H1 (cell line): ENCODE measurements at regions not wholly inside any gene's neighbourhood (a gene's known extent, or its start where the extent isn't known, plus 50 kb on each side); places are given as distances from the start of the nearest gene placed in this dataset.

Experiments used
- CTCF ChIA-PET: fragments of 300-600 bp; sonication (Branson Sonifier 250); formaldehyde crosslinking; loops from one replicate; lab custom pipeline; 2021; ENCODE audit not compliant: partially characterized antibody; lab: Charles Lee
- POLR2A ChIA-PET: fragments of 300-600 bp; sonication (Branson Sonifier 250); formaldehyde crosslinking; loops from one replicate; lab custom pipeline; 2021; ENCODE audit warnings: inconsistent platforms; ENCODE audit not compliant: partially characterized antibody; lab: Charles Lee
- DNase-seq, 2 experiments: peaks; one replicate each; pipeline versions ENCODE4 v3.0.0 to v3.0.0-alpha.2; 2010 to 2022; ENCODE audit warnings: low spot score in 2 of 2, low read depth in 1 of 2, mixed read lengths in 1 of 2
- FAIRE-seq: peaks from 2 replicates; lab custom pipeline; 2011; peaks lifted over from hg19 to GRCh38; lab: Jason Lieb, UNC
- H2AFZ ChIP-seq: 2 replicates; pipeline ENCODE4 v1.8.1; 2012; ENCODE audit warnings: low read length, inconsistent platforms
- H2AK5ac ChIP-seq: 2 replicates; pipeline ENCODE4 v1.6.1; 2013; ENCODE audit warnings: low read depth, low read length
- H2BK120ac ChIP-seq: replicated peaks from 2 replicates; pipeline ENCODE3; 2013; ENCODE audit warnings: low read depth, low read length, inconsistent platforms
- H2BK12ac ChIP-seq: 2 replicates; pipeline ENCODE4 v1.6.1; 2013; ENCODE audit warnings: low read depth, low read length
- H2BK15ac ChIP-seq: 2 replicates; pipeline ENCODE4 v1.6.1; 2013; ENCODE audit warnings: low read length
- H2BK20ac ChIP-seq: 2 replicates; pipeline ENCODE4 v1.6.1; 2013; ENCODE audit warnings: low read length
- H2BK5ac ChIP-seq: 2 replicates; pipeline ENCODE4 v1.6.1; 2013; ENCODE audit warnings: low read depth, low read length
- H3K14ac ChIP-seq: 2 replicates; pipeline ENCODE4 v1.6.1; 2013; ENCODE audit warnings: inconsistent platforms; ENCODE audit not compliant: insufficient read length
- H3K18ac ChIP-seq: 2 replicates; pipeline ENCODE4 v1.6.1; 2013; ENCODE audit warnings: low read length; ENCODE audit errors: extremely low read depth
- H3K23ac ChIP-seq: 2 replicates; pipeline ENCODE4 v1.6.1; 2013; ENCODE audit warnings: inconsistent platforms; ENCODE audit not compliant: insufficient read length
- H3K23me2 ChIP-seq: 2 replicates; pipeline ENCODE4 v1.6.1; 2013; ENCODE audit warnings: low read depth, low read length
- H3K27ac ChIP-seq: 2 replicates; pipeline ENCODE4 v1.6.1; 2011; ENCODE audit warnings: low read depth, low read length, inconsistent platforms
- H3K27me3 ChIP-seq, 4 experiments: replicated peaks in 1 of 4; 1 replicate in 1 of 4; 2 replicates in 3 of 4; pipeline versions ENCODE4 v1.6.1 to v1.8.1; 2011 to 2013; ENCODE audit warnings: low read length in 3 of 4, mild to moderate bottlenecking in 3 of 4, inconsistent platforms in 2 of 4, mixed read lengths in 2 of 4, moderate library complexity in 1 of 4; ENCODE audit not compliant: control insufficient read depth in 3 of 4, insufficient read depth in 3 of 4; ENCODE audit errors: extremely low read depth in 1 of 4
- H3K36me3 ChIP-seq, 4 experiments: 2 replicates each; pipeline versions ENCODE4 v1.6.1 to v1.8.1; 2011 to 2013; ENCODE audit warnings: mild to moderate bottlenecking in 4 of 4, low read length in 3 of 4, moderate library complexity in 2 of 4, control low read depth in 1 of 4, inconsistent platforms in 1 of 4; ENCODE audit not compliant: insufficient read depth in 4 of 4, control insufficient read depth in 2 of 4
- H3K4ac ChIP-seq: replicated peaks from 2 replicates; pipeline ENCODE3; 2013; ENCODE audit warnings: low read length, low read depth, mixed read lengths, inconsistent platforms; ENCODE audit not compliant: insufficient read length
- H3K4me1 ChIP-seq, 4 experiments: replicated peaks in 1 of 4; 1 replicate in 1 of 4; 2 replicates in 3 of 4; pipeline versions ENCODE4 v1.6.1 to v1.8.1; 2011 to 2013; ENCODE audit warnings: low read length in 3 of 4, inconsistent platforms in 2 of 4, mixed read lengths in 1 of 4; ENCODE audit not compliant: insufficient read depth in 4 of 4, control insufficient read depth in 3 of 4
- H3K4me2 ChIP-seq, 2 experiments: 2 replicates each; pipeline versions ENCODE4 v1.6.1 to v1.8.1; 2011 to 2013; ENCODE audit warnings: low read depth in 2 of 2, low read length in 2 of 2, control low read depth in 1 of 2, inconsistent platforms in 1 of 2, mild to moderate bottlenecking in 1 of 2; ENCODE audit not compliant: insufficient read depth in 1 of 2
- H3K4me3 ChIP-seq, 4 experiments: fragments of 200-600, 300-600 bp in 1 of 4; sonication (generic), shearing (Covaris generic), sonication (Bioruptor Twin) in 1 of 4; 2 replicates each; pipeline versions ENCODE4 v1.5.1 to v1.8.1; 2011 to 2016; ENCODE audit warnings: low read length in 4 of 4, low read depth in 3 of 4, control low read depth in 2 of 4, inconsistent platforms in 2 of 4, mild to moderate bottlenecking in 2 of 4, mixed read lengths in 1 of 4, moderate library complexity in 1 of 4; ENCODE audit not compliant: insufficient read depth in 2 of 4; ENCODE audit errors: extremely low read depth in 1 of 4
- H3K56ac ChIP-seq: replicated peaks from 2 replicates; pipeline ENCODE3; 2013; ENCODE audit warnings: low read depth, mild to moderate bottlenecking, mixed read lengths, low read length, inconsistent platforms; ENCODE audit not compliant: insufficient read length
- H3K79me1 ChIP-seq: 2 replicates; pipeline ENCODE4 v1.6.1; 2013; ENCODE audit warnings: low read depth, low read length, control low read depth
- H3K79me2 ChIP-seq, 2 experiments: 2 replicates each; pipeline versions ENCODE4 v1.6.1 to v1.8.1; 2012 to 2013; ENCODE audit warnings: low read length in 2 of 2, mild to moderate bottlenecking in 2 of 2, inconsistent platforms in 1 of 2; ENCODE audit not compliant: insufficient read depth in 2 of 2, control insufficient read depth in 1 of 2
- H3K9ac ChIP-seq, 4 experiments: replicated peaks in 1 of 4; 1 replicate in 1 of 4; 2 replicates in 3 of 4; pipeline versions ENCODE4 v1.6.1 to v1.8.1; 2011 to 2013; ENCODE audit warnings: low read depth in 3 of 4, low read length in 3 of 4, control low read depth in 2 of 4, mild to moderate bottlenecking in 2 of 4, moderate library complexity in 2 of 4, inconsistent platforms in 1 of 4; ENCODE audit errors: extremely low read depth in 1 of 4
- H3K9me3 ChIP-seq, 2 experiments: 2 replicates each; pipeline versions ENCODE4 v1.6.1 to v1.8.1; 2012 to 2013; ENCODE audit warnings: mild to moderate bottlenecking in 2 of 2, moderate library complexity in 2 of 2, control low read depth in 1 of 2, inconsistent platforms in 1 of 2, low read depth in 1 of 2, low read length in 1 of 2, mixed read lengths in 1 of 2; ENCODE audit not compliant: insufficient read depth in 2 of 2
- H4K20me1 ChIP-seq, 2 experiments: replicated peaks in 1 of 2; 2 replicates each; pipeline versions ENCODE3 to v1.8.1; 2011 to 2013; ENCODE audit warnings: inconsistent platforms in 2 of 2, low read length in 2 of 2, mild to moderate bottlenecking in 1 of 2; ENCODE audit not compliant: insufficient read depth in 2 of 2, control insufficient read depth in 1 of 2
- H4K5ac ChIP-seq: 2 replicates; pipeline ENCODE4 v1.6.1; 2013; ENCODE audit warnings: low read length, low read depth, mixed read lengths, inconsistent platforms; ENCODE audit not compliant: insufficient read length
- H4K8ac ChIP-seq: 2 replicates; pipeline ENCODE4 v1.8.0; 2013; ENCODE audit warnings: mild to moderate bottlenecking, moderate library complexity, low read length, inconsistent platforms; ENCODE audit not compliant: insufficient read depth; ENCODE audit errors: extremely low read depth
- H4K91ac ChIP-seq: replicated peaks from 2 replicates; pipeline ENCODE3; 2013; ENCODE audit warnings: low read length, mixed read lengths, inconsistent platforms; ENCODE audit not compliant: insufficient read length
- BACH1 ChIP-seq: IDR thresholded peaks from 2 replicates; pipeline ENCODE4 v1.6.1; 2012; ENCODE audit warnings: low read length, improper control_type of control experiment
- FOSL1 ChIP-seq: IDR thresholded peaks from 2 replicates; pipeline ENCODE4 v1.6.1; 2011; ENCODE audit warnings: mild to moderate bottlenecking, low read depth, low read length, moderate library complexity; ENCODE audit not compliant: insufficient read depth
- RNF2 ChIP-seq: fragments of 200-900, 300-1000 bp; sonication (generic); IDR thresholded peaks from 2 replicates; pipeline ENCODE4 v1.7.1; 2016; ENCODE audit warnings: borderline replicate concordance, low read depth, mild to moderate bottlenecking, antibody characterized with exemption, low read length; ENCODE audit not compliant: poor library complexity, severe bottlenecking; ENCODE audit errors: missing control alignments
- SP4 ChIP-seq: IDR thresholded peaks from 2 replicates; pipeline ENCODE4 v1.6.1; 2012; ENCODE audit warnings: low read length, inconsistent platforms
- WGBS, 2 experiments: shearing (Covaris generic) in 1 of 2; methylation state at CpG; one replicate each; pipeline versions ENCODE4 v1.1.6 to v1.1.7; 2013 to 2015; ENCODE audit warnings: low lambda C conversion rate in 2 of 2, mixed read lengths in 2 of 2, inconsistent platforms in 1 of 2, low coverage in 1 of 2, missing lambda C conversion rate in 1 of 2; ENCODE audit not compliant: insufficient replicate concordance in 2 of 2, insufficient coverage in 1 of 2, insufficient read length in 1 of 2; ENCODE audit errors: extremely low coverage in 1 of 2, missing lambda C conversion rate in 1 of 2; 5-methylcytosine and 5-hydroxymethylcytosine counted together

GRCh38 chr5:111645303-111645838 is 111.6 kb downstream of the NREP start:
- no peaks in the 10 kb centered on the region for H3K4me1 ChIP-seq
- H3K79me2 ChIP-seq: no peaks in the 10 kb centered on the region
- H3K4ac ChIP-seq: no peak overlapping the region
- no peak overlapping the region for H3K18ac ChIP-seq
- no peak overlapping the region for H2BK5ac ChIP-seq
- peaks cover 1 to 7% of the 10 kb centered on the region in 2 experiments; a peak in 2 of 4 replicates for H3K9me3 ChIP-seq
- H2BK15ac ChIP-seq: no peak overlapping the region
- FAIRE-seq (no peak), DNase-seq (no peak)
- no peak overlapping the region for H2BK12ac ChIP-seq
- no peak overlapping the region for H4K5ac ChIP-seq
- no peaks in the 10 kb centered on the region for H3K79me1 ChIP-seq
- no peak overlapping the region for H2AFZ ChIP-seq
- no peaks in the 10 kb centered on the region for H3K36me3 ChIP-seq
- H3K14ac ChIP-seq: no peak overlapping the region
- no peaks in the 10 kb centered on the region for H4K20me1 ChIP-seq
- H3K23me2 ChIP-seq: no peaks in the 10 kb centered on the region
- WGBS, 2 experiments: 98% methylated on average over 6 of the region's 6 CpGs; no CpG with 5 or more reads in 1 of the 2 experiments
- POLR2A ChIA-PET: no interaction called here
- H3K27me3 ChIP-seq: no peaks in the 10 kb centered on the region
- H3K23ac ChIP-seq: no peak overlapping the region
- CTCF ChIA-PET: no interaction called here
- H3K27ac ChIP-seq: no peak overlapping the region
- no peak overlapping the region for H3K4me2 ChIP-seq
- H3K9ac ChIP-seq: no peak overlapping the region
- no peak overlapping the region for H4K91ac ChIP-seq
- no peak overlapping the region for H2BK120ac ChIP-seq
- no peak overlapping the region for H3K4me3 ChIP-seq
- H4K8ac ChIP-seq: no peak overlapping the region
- H2BK20ac ChIP-seq: no peak overlapping the region
- no peak overlapping the region for H3K56ac ChIP-seq
- H2AK5ac ChIP-seq: no peak overlapping the region
- TF ChIP-seq FOSL1: no peak
- no peak for TF ChIP-seq RNF2
- no peak for TF ChIP-seq SP4
- no peak for TF ChIP-seq BACH1
